ENCODE measurements at regions not wholly inside any gene's neighbourhood (a gene's known extent, or its start where the extent isn't known, plus 50 kb on each side); places are given as distances from the start of the nearest gene placed in this dataset.
"Not testable (repeated sequence)": the region's sequence is repeated elsewhere in the genome, so short reads cannot be mapped to it uniquely, and the experiment has no call there.

GRCh38 chr3:197367081-197367780 lies 68.8 kb upstream of the DLG1 start:
- no peak for DNase-seq

GRCh38 chr3:197366301-197367044 lies 68.1 kb upstream of the DLG1 start:
- no peak for DNase-seq

DNA sequence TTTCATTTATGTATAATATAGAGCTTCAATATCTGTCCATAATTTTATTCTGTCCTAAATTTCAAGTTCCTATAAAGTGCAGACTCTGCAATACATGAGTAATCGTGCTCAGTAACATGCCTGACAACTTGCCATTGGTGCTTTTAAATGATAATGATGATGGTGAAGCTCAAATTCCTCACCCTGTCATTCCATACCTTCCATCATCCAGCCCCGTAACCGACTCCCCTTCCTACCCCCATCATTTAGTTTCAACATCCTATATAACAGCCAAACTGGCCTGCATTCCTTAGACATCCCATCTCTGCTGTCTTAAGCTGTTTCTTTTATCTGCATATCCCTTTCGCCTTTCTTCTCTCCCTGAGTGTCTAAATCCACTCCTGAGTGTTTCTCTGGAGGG lies 67.2 kb upstream of the DLG1 start:
- no peak for DNase-seq

DNA sequence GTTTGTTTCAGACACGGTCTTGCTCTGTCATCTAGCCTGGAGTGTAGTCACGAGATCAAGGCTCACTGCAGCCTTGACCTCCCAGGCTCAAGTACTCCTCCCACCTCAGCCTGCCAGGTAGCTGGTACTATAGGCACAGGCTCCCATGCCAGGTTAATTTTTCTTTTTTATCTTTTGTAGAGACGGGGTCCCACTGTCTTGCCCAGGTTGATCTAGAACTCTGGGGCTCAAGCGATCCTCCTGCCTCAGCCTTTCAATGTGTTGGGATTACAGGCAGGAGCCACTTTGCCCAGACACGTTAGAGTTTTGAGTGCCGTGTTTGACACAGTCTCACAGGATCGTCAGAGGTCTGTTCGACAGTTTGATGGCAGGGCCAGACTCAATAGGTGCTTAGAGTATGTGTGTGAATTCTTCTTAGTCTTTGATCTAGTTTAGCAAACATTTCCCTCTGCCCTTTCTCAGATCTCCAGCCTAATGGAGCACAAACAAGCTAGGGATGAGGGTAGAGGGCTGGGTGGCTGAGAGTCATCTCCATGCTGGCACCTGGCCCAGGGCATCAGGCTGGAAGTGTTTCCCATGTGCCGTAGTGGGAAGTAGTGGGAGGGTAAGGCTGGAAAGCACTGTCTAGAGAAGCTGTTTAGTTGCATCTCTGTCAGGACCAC lies 66.1 kb upstream of the DLG1 start:
- peak; percentile 18 for DNase-seq

- no peak for DNase-seq
Observed at GRCh38 chr3:197363553-197364409, 65.4 kb upstream of the DLG1 start.

- DNase-seq = no peak
Observed at GRCh38 chr3:197362081-197362480, 63.7 kb upstream of the DLG1 start.

DNA sequence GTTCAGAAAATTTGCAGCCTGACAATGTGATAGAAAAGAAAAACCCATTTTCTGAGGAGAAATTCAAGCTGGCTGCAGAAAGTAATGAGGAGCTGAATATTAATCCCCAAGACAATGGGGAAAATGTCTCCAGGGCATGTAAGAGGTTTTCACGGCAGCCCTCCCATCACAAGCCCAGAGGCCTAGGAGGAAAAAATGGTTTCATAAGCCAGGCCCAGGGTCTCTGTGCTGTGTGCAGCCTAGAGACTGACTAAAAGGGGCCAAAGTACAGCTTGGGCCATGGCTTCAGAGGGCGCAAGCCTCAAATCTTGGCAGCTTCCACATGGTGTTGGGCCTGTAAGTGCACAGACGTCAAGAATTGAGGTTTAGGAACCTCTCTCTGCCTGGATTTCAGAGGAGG lies 61.7 kb upstream of the DLG1 start:
- DNase-seq = not testable (repeated sequence)

GRCh38 chr3:197359476-197359875 lies 61.1 kb upstream of the DLG1 start:
- DNase-seq = not testable (repeated sequence)

DNA sequence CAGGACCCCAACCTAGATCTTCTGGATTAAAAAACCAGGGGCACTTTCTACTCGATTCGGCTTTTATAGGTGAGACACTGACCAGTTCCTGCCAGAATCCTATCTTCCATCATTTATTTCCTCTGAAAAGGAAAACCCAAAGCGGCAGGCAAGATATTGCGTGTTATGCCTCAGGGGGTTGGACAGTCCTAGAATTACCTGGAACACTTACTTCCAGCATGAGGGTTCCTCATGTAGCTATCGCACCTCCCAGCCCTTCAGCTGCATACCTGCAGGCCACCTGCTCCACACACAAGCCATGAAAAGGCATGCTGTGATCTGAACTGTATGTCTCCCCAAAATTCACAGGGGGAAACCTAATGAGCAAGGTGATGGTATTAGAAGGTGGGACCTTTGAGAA lies 58.3 kb upstream of the DLG1 start:
- DNase-seq = no peak

- no peak for DNase-seq
Observed at GRCh38 chr3:197356275-197356674, 57.9 kb upstream of the DLG1 start.

DNA sequence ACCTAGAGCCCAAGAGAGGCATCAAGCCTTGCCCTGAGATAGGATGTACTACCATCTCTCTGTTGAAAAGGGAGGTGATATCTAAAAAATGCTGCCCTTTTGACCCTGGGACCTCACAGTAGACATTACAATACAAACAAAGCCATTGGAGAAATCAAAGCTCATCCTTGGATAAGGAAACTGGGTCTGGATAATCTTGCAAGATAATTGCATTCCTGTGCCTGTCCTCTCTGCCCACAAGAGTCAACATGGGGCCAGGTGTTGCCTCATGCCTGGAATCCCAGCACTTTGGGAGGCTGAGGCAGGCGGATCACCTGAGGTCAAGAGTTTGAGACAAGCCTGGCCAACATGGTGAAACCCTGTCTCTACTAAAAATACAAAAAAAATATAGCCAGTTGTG lies 57.3 kb upstream of the DLG1 start:
- no peak for DNase-seq

- DNase-seq = peak; percentile 33
Observed at GRCh38 chr3:197354568-197355001, 56.2 kb upstream of the DLG1 start.

- DNase-seq = no peak
Observed at GRCh38 chr3:197353867-197354567, 55.6 kb upstream of the DLG1 start.

DNA sequence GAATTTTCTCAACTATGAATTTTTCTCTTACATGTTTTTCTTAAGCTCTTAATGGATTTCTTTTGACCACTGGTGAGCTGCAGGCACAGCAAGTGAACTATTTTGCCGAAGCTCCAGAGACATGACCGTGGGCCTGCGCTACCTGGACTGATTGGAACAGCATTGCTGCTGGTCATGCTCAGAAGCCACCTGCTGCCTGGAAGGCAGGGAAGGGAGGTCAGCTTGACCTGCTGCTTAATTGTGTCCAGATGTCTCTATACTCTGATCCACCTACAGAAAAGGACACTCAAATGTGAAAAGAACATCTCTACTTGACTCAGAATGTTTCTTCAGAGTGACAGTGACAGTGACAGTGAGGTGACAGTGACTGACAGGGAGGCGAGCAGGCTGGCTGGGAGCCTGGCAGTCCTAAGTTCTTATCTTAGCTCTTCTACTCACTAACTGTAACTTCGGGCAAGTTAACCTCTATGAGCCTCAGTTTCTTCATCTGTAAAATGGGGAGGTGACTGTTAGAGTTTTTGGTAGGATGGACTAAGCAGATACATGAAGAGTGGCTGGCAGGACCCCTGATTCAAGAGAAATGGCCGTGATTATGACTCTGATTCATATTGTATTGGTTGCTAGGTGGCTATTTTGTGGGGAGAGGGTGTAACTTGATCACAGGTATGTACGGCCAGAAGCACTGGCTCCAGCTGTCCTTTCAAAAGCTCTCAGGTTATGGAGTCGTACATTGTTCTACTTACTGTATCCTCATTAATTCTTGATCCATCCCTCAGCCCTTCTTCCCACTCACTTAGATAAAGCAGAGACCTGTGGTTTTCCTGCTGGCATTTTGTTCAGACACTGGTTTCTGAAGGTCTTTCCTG lies 54.8 kb upstream of the DLG1 start:
- no peak for DNase-seq

GRCh38 chr3:197352382-197352781 lies 54.0 kb upstream of the DLG1 start:
- no peak for DNase-seq

DNA sequence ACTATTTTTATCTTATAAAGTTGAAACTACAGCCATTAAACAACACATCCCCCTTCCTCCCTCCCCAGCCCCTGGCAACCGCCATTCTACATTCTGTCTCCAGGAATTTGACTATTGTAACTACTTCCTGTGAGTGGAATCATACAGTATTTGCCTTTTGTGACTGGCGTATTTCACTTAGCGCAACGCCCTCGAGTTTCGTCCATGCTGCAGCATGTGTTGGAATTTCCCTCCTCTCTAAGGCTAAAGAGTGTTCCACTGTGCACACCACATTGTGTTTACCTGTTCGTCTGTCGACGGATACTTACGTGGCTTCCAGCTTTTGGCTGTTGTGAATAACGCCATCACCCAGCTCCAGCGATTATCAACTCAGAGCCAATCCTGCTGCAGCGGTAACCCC lies 52.0 kb upstream of the DLG1 start:
- DNase-seq = no peak

- DNase-seq = no peak
Observed at GRCh38 chr3:197349368-197349767, 51.0 kb upstream of the DLG1 start.

All from NCI-H2171 treated with DMSO at 0.1 percent for 48 hours (cell line).